ENCODE measurements at regions not wholly inside any gene's neighbourhood (a gene's known extent, or its start where the extent isn't known, plus 50 kb on each side); places are given as distances from the start of the nearest gene placed in this dataset.

GRCh38 chr9:105027084-105027483 is 99.1 kb upstream of the ABCA1 start:
- TF ChIP-seq SUZ12 (IDR thresholded peaks at IDR 0.05; ENCODE audit: extremely low read depth, insufficient read depth, insufficient read length) (no peak), ZNF274 (IDR thresholded peaks at IDR 0.05; ENCODE audit: low read depth, low read length) (no peak), YY1 (IDR thresholded peaks at IDR 0.05; ENCODE audit: insufficient read depth, insufficient read length) (no peak)

All from NT2/D1 (cell line).